Caco-2 (cell line): ENCODE measurements at regions not wholly inside any gene's neighbourhood (a gene's known extent, or its start where the extent isn't known, plus 50 kb on each side); places are given as distances from the start of the nearest gene placed in this dataset.

ENCODE experiments used
- BruUV-seq: library from RNA; stranded (reverse); fragments of 400-500 nt; replicated peaks from 2 replicates; lab custom pipeline; 2021; lab: Mats Ljungman, UMichigan
- CTCF ChIA-PET: fragments of 300-600 bp; sonication (Branson Sonifier 250); formaldehyde crosslinking; loops from one replicate; lab custom pipeline; 2022; ENCODE audit warnings: antibody characterized with exemption; lab: Charles Lee
- POLR2A ChIA-PET: fragments of 300-600 bp; sonication (Branson Sonifier 250); formaldehyde crosslinking; loops from one replicate; lab custom pipeline; 2022; ENCODE audit warnings: antibody characterized with exemption; lab: Charles Lee
- DNase-seq, 2 experiments: peaks; one replicate each; pipeline versions ENCODE4 v3.0.0 to v3.0.0-alpha.2; 2020 to 2022
- H3K27me3 ChIP-seq: replicated peaks from 2 replicates; pipeline ENCODE4 v1.6.0; 2011; ENCODE audit warnings: low read length; ENCODE audit not compliant: control insufficient read depth, insufficient read depth
- H3K36me3 ChIP-seq: 2 replicates; pipeline ENCODE4 v1.5.1; 2011; ENCODE audit warnings: low read length; ENCODE audit not compliant: control insufficient read depth, insufficient read depth
- H3K4me1 ChIP-seq: fragments of 250-450 bp; sonication (Bioruptor Pico); 2 replicates; pipeline ENCODE4 v1.5.1; 2020; ENCODE audit warnings: mild to moderate bottlenecking
- H3K4me3 ChIP-seq: 2 replicates; pipeline ENCODE4 v1.5.1; 2011; ENCODE audit warnings: low read depth, mild to moderate bottlenecking, control low read depth, low read length
- H3K9me3 ChIP-seq: fragments of 250-450 bp; sonication (Bioruptor Pico); 2 replicates; pipeline ENCODE4 v1.5.1; 2020; ENCODE audit warnings: mild to moderate bottlenecking, moderate library complexity
- H3K27ac Mint-ChIP-seq: one replicate; pipeline ENCODE4 v1.8.0; 2022; ENCODE audit warnings: mixed read lengths; ENCODE audit not compliant: unreplicated experiment
- H3K27me3 Mint-ChIP-seq: one replicate; pipeline ENCODE4 v1.8.0; 2022; ENCODE audit warnings: mixed read lengths; ENCODE audit not compliant: insufficient read depth, unreplicated experiment
- H3K36me3 Mint-ChIP-seq: one replicate; pipeline ENCODE4 v1.8.0; 2022; ENCODE audit warnings: mild to moderate bottlenecking, mixed read lengths; ENCODE audit not compliant: insufficient read depth, unreplicated experiment
- H3K4me1 Mint-ChIP-seq: one replicate; pipeline ENCODE4 v1.8.0; 2022; ENCODE audit warnings: low read depth, mixed read lengths; ENCODE audit not compliant: unreplicated experiment
- H3K4me3 Mint-ChIP-seq: one replicate; pipeline ENCODE4 v1.8.0; 2022; ENCODE audit warnings: mild to moderate bottlenecking, moderate library complexity, mixed read lengths; ENCODE audit not compliant: unreplicated experiment
- H3K9me3 Mint-ChIP-seq: one replicate; pipeline ENCODE4 v1.8.0; 2022; ENCODE audit warnings: mixed read lengths; ENCODE audit not compliant: unreplicated experiment
- intact Hi-C: fragments of 100-400 bp; cut with micrococcal nuclease; formaldehyde crosslinking; loops from one replicate; pipeline ENCODE4 v1.10.0; 2022; ENCODE audit not compliant: unreplicated experiment
- TF ChIP-seq, protein P1 (sequence below), 2 experiments: fragments of 200-600 bp in 1 of 2; IDR thresholded peaks; 1 replicate in 1 of 2; 2 replicates in 1 of 2; pipeline versions ENCODE4 v1.5.1 to v1.8.0; 2011 to 2022; ENCODE audit warnings: antibody characterized with exemption in 1 of 2, control low read depth in 1 of 2, inconsistent platforms in 1 of 2, low read depth in 1 of 2, low read length in 1 of 2, mild to moderate bottlenecking in 1 of 2, moderate library complexity in 1 of 2; ENCODE audit not compliant: insufficient read depth in 1 of 2, severe bottlenecking in 1 of 2, unreplicated experiment in 1 of 2

DNA sequence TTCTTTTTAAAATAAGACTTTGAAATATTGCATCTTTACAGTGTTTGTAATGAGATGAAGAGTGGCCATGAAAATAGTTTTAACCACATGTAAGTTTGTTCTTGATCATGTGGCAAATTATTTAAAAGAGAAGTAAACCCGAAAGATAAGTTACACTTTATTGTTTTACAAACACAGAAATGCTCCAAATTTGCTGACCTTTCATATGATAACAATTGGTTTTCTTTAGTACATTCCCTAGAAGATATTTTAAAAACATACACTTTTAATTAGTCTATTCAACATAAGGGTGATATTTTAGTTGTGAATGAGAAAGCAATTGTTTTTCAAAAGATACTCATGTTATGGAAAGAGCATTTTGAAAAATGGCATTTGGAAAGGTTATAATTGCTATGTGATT is 287.7 kb downstream of the PSAT1 start:
- Mint-ChIP-seq H3K9me3 (no peaks in the 10 kb centered on the region), H3K4me1 (no peaks in the 10 kb centered on the region), H3K27me3 (no peaks in the 10 kb centered on the region), H3K4me3 (no peak overlapping the region), H3K27ac (no peak overlapping the region), H3K36me3 (no peaks in the 10 kb centered on the region)
- Histone ChIP-seq H3K36me3 (no peaks in the 10 kb centered on the region), H3K4me3 (no peak overlapping the region), H3K9me3 (no peaks in the 10 kb centered on the region), H3K4me1 (no peaks in the 10 kb centered on the region), H3K27me3 (no peaks in the 10 kb centered on the region)
- ChIA-PET POLR2A (no interaction called here), CTCF (no interaction called here)
- BruUV-seq = no TSS peak
- no peak for DNase-seq
- intact Hi-C loops = no loop called here
- TF ChIP-seq, protein P1, sequence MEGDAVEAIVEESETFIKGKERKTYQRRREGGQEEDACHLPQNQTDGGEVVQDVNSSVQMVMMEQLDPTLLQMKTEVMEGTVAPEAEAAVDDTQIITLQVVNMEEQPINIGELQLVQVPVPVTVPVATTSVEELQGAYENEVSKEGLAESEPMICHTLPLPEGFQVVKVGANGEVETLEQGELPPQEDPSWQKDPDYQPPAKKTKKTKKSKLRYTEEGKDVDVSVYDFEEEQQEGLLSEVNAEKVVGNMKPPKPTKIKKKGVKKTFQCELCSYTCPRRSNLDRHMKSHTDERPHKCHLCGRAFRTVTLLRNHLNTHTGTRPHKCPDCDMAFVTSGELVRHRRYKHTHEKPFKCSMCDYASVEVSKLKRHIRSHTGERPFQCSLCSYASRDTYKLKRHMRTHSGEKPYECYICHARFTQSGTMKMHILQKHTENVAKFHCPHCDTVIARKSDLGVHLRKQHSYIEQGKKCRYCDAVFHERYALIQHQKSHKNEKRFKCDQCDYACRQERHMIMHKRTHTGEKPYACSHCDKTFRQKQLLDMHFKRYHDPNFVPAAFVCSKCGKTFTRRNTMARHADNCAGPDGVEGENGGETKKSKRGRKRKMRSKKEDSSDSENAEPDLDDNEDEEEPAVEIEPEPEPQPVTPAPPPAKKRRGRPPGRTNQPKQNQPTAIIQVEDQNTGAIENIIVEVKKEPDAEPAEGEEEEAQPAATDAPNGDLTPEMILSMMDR (IDR thresholded peaks at IDR 0.05; ENCODE audit: insufficient read depth in 1 of 2, low read depth in 1 of 2, low read length in 1 of 2, severe bottlenecking in 1 of 2, unreplicated experiment in 1 of 2) = no peak

DNA sequence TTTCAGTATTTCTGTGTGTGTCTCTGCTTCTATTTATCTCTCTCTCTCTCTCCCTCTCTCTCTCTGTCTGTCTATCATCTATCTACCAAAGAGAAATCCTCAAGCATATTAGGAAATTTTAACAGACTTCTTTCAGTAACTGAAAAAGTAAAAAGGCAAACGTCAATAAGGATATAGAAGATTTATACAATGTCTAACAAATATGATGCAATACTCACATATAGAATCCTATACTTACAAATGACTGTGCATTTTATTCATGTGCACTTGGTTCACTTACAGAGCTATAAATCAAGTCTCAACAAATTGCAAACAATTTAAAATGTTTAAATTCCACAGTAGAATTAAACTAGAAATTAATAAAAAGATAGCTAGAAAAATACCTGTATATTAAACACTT is 289.0 kb downstream of the PSAT1 start:
- no peaks in the 10 kb centered on the region for H3K27me3 Mint-ChIP-seq
- H3K36me3 Mint-ChIP-seq = no peaks in the 10 kb centered on the region
- H3K27me3 ChIP-seq = no peaks in the 10 kb centered on the region
- CTCF ChIA-PET = no interaction called here
- no peak overlapping the region for H3K4me3 Mint-ChIP-seq
- intact Hi-C loops = no loop called here
- POLR2A ChIA-PET = no interaction called here
- no peaks in the 10 kb centered on the region for H3K4me1 Mint-ChIP-seq
- H3K9me3 ChIP-seq = no peaks in the 10 kb centered on the region
- TF ChIP-seq, protein P1 (IDR thresholded peaks at IDR 0.05; ENCODE audit: insufficient read depth in 1 of 2, low read depth in 1 of 2, low read length in 1 of 2, severe bottlenecking in 1 of 2, unreplicated experiment in 1 of 2) = no peak
- H3K36me3 ChIP-seq = no peaks in the 10 kb centered on the region
- H3K27ac Mint-ChIP-seq = no peak overlapping the region
- no peak overlapping the region for H3K4me3 ChIP-seq
- H3K4me1 ChIP-seq = no peaks in the 10 kb centered on the region
- H3K9me3 Mint-ChIP-seq = no peaks in the 10 kb centered on the region
- no TSS peak for BruUV-seq
- no peak for DNase-seq

DNA sequence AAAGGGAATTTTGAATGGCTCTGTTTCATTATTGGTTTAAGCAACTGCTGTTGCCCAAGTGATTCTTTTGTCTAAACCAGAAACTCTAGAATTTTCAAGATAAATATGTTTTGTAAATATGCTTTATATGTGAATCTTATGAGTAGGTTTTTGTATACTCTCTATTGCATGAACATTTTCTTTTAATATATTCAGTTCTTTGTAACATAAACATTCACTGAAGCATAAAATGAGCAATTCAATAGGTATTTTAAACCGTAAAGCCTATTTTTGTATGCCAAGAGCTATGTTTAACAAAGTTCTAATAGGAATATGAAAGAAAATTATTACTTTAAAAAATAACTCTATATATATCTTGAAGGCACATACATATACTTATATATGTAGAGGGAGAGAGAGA is 293.1 kb downstream of the PSAT1 start:
- Histone ChIP-seq H3K27me3 (no peaks in the 10 kb centered on the region), H3K4me3 (no peak overlapping the region), H3K4me1 (no peaks in the 10 kb centered on the region), H3K36me3 (no peaks in the 10 kb centered on the region), H3K9me3 (no peaks in the 10 kb centered on the region)
- no peak for DNase-seq
- ChIA-PET POLR2A (no interaction called here), CTCF (no interaction called here)
- intact Hi-C loops = no loop called here
- Mint-ChIP-seq H3K27me3 (no peaks in the 10 kb centered on the region), H3K27ac (no peak overlapping the region), H3K36me3 (no peaks in the 10 kb centered on the region), H3K4me1 (no peaks in the 10 kb centered on the region), H3K9me3 (no peaks in the 10 kb centered on the region), H3K4me3 (no peak overlapping the region)
- BruUV-seq = no TSS peak
- TF ChIP-seq, protein P1 (IDR thresholded peaks at IDR 0.05; ENCODE audit: insufficient read depth in 1 of 2, low read depth in 1 of 2, low read length in 1 of 2, severe bottlenecking in 1 of 2, unreplicated experiment in 1 of 2) = no peak
